ENCODE measurements at regions not wholly inside any gene's neighbourhood (a gene's known extent, or its start where the extent isn't known, plus 50 kb on each side); places are given as distances from the start of the nearest gene placed in this dataset.
"Not testable (repeated sequence)": the region's sequence is repeated elsewhere in the genome, so short reads cannot be mapped to it uniquely, and the experiment has no call there.

GRCh38 chr5:110297152-110297670, 429.3 kb downstream of the TMEM232 start:
- no peak for DNase-seq (ENCODE audit: low read depth)

GRCh38 chr5:110304176-110304575, 422.3 kb downstream of the TMEM232 start:
- no peak for DNase-seq (ENCODE audit: low read depth)

GRCh38 chr5:110306650-110307049, 419.8 kb downstream of the TMEM232 start:
- DNase-seq (ENCODE audit: low read depth) = no peak

- no peak for DNase-seq (ENCODE audit: low read depth)
These were observed 417.2 kb downstream of the TMEM232 start for GRCh38 chr5:110309222-110309621.

GRCh38 chr5:110316566-110316965, 409.9 kb downstream of the TMEM232 start:
- DNase-seq (ENCODE audit: low read depth) = not testable (repeated sequence)

GRCh38 chr5:110321117-110321516, 405.4 kb downstream of the TMEM232 start:
- peak; percentile 61 for DNase-seq (ENCODE audit: low read depth)

GRCh38 chr5:110323357-110323756, 403.1 kb downstream of the TMEM232 start:
- DNase-seq (ENCODE audit: low read depth) = no peak

GRCh38 chr5:110323832-110324231, 402.6 kb downstream of the TMEM232 start:
- no peak for DNase-seq (ENCODE audit: low read depth)

GRCh38 chr5:110324876-110325275, 401.6 kb downstream of the TMEM232 start:
- no peak for DNase-seq (ENCODE audit: low read depth)

- no peak for DNase-seq (ENCODE audit: low read depth)
These were observed 396.4 kb downstream of the TMEM232 start for GRCh38 chr5:110329955-110330525.

GRCh38 chr5:110333384-110333783, 393.1 kb downstream of the TMEM232 start:
- DNase-seq (ENCODE audit: low read depth) = peak; percentile 42

- DNase-seq (ENCODE audit: low read depth) = peak; percentile 24
These were observed 391.0 kb downstream of the TMEM232 start for GRCh38 chr5:110335361-110336066.

- no peak for DNase-seq (ENCODE audit: low read depth)
These were observed 388.0 kb downstream of the TMEM232 start for GRCh38 chr5:110338341-110339083.

- no peak for DNase-seq (ENCODE audit: low read depth)
These were observed 387.1 kb downstream of the TMEM232 start for GRCh38 chr5:110339399-110339798.

GRCh38 chr5:110341836-110342235, 384.6 kb downstream of the TMEM232 start:
- DNase-seq (ENCODE audit: low read depth) = no peak

GRCh38 chr5:110342683-110343082, 383.8 kb downstream of the TMEM232 start:
- DNase-seq (ENCODE audit: low read depth) = no peak

- peak; percentile 17 for DNase-seq (ENCODE audit: low read depth)
These were observed 382.9 kb downstream of the TMEM232 start for GRCh38 chr5:110343616-110344015.

GRCh38 chr5:110345623-110346022, 380.8 kb downstream of the TMEM232 start:
- DNase-seq (ENCODE audit: low read depth) = no peak

GRCh38 chr5:110346893-110347358, 379.5 kb downstream of the TMEM232 start:
- DNase-seq (ENCODE audit: low read depth) = no peak

- no peak for DNase-seq (ENCODE audit: low read depth)
These were observed 378.7 kb downstream of the TMEM232 start for GRCh38 chr5:110347781-110348180.

- peak; percentile 13 for DNase-seq (ENCODE audit: low read depth)
These were observed 375.0 kb downstream of the TMEM232 start for GRCh38 chr5:110351430-110351829.

GRCh38 chr5:110354311-110354710, 372.2 kb downstream of the TMEM232 start:
- no peak for DNase-seq (ENCODE audit: low read depth)
